ENCODE measurements at regions not wholly inside any gene's neighbourhood (a gene's known extent, or its start where the extent isn't known, plus 50 kb on each side); places are given as distances from the start of the nearest gene placed in this dataset.

DNA sequence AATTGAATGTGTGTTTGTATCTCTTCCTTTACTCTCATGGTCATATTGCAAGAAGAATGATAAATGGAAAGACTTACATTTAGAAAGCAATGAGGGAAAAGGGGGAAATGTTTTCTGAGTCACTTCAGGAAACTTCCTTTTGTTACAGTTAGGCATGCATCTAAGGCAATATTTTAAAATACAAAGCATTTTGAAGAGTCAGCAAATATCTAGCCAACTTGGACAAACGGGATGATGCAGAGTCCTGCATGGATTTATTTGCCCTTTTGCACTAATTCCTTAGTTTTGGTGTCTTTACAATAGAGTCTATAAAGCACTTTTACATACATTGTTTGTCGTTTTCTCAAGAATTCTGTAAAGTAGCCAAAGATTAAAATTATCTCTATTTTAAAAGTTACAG, 286.2 kb upstream of the UBE2E2 start:
- no peak overlapping the region for H3K4me3 Mint-ChIP-seq
- H3K36me3 Mint-ChIP-seq (ENCODE audit: low read depth), result no peaks in the 10 kb centered on the region
- TF ChIP-seq, protein P1, sequence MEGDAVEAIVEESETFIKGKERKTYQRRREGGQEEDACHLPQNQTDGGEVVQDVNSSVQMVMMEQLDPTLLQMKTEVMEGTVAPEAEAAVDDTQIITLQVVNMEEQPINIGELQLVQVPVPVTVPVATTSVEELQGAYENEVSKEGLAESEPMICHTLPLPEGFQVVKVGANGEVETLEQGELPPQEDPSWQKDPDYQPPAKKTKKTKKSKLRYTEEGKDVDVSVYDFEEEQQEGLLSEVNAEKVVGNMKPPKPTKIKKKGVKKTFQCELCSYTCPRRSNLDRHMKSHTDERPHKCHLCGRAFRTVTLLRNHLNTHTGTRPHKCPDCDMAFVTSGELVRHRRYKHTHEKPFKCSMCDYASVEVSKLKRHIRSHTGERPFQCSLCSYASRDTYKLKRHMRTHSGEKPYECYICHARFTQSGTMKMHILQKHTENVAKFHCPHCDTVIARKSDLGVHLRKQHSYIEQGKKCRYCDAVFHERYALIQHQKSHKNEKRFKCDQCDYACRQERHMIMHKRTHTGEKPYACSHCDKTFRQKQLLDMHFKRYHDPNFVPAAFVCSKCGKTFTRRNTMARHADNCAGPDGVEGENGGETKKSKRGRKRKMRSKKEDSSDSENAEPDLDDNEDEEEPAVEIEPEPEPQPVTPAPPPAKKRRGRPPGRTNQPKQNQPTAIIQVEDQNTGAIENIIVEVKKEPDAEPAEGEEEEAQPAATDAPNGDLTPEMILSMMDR (IDR thresholded peaks at IDR 0.05), result no peak
- no peaks in the 10 kb centered on the region for H3K4me1 Mint-ChIP-seq
- DNase-seq, result no peak
- H3K27me3 Mint-ChIP-seq (ENCODE audit: low read depth, poor library complexity), result no peaks in the 10 kb centered on the region
- H3K27ac Mint-ChIP-seq, result no peak overlapping the region
- no peaks in the 10 kb centered on the region for H3K9me3 Mint-ChIP-seq

DNA sequence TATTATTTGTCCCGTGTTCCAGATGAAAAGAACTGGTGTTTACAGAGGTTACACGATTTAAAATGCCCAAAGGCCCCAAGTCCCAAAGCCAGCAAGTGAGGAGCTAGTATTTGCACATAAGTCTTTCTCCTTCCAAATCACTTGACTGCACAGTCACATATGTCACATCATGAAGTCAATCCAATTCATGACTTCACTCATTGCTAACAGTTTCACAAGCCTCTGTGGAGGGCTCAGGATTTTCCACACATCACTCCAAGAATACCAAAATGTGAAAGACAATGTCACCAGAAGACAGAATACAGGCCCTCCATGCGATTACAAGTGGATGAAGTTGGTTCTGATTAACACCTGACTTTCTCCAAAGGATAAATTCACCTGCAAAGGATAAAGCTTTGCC, 283.1 kb upstream of the UBE2E2 start:
- H3K27ac Mint-ChIP-seq, result no peak overlapping the region
- no peaks in the 10 kb centered on the region for H3K4me1 Mint-ChIP-seq
- TF ChIP-seq, protein P1 (IDR thresholded peaks at IDR 0.05), result no peak
- H3K27me3 Mint-ChIP-seq (ENCODE audit: low read depth, poor library complexity), result no peaks in the 10 kb centered on the region
- H3K36me3 Mint-ChIP-seq (ENCODE audit: low read depth), result no peaks in the 10 kb centered on the region
- H3K4me3 Mint-ChIP-seq, result no peak overlapping the region
- DNase-seq, result no peak
- no peaks in the 10 kb centered on the region for H3K9me3 Mint-ChIP-seq

DNA sequence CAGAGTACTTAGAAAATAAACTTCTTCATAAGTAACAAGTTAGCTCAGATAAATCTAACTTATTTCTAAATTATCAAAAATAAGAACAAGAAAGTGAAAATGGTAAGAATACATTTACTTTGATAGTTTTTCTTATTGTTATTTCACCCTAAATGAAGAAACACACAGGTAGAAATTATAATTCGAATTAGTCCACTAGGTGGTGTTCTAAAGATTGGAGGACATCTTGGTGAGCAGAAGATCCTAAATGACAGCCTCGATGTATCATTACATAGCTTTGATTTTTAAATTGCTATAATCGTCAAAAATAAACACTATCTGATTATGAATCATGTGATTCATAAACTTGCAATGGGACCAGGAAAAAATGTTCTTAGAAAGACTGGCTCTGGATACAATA, 280.8 kb upstream of the UBE2E2 start:
- Mint-ChIP-seq H3K27me3 (ENCODE audit: low read depth, poor library complexity) (no peaks in the 10 kb centered on the region), H3K4me3 (no peak overlapping the region), H3K27ac (no peak overlapping the region), H3K9me3 (no peaks in the 10 kb centered on the region), H3K4me1 (no peaks in the 10 kb centered on the region), H3K36me3 (ENCODE audit: low read depth) (no peaks in the 10 kb centered on the region)
- DNase-seq, result no peak
- TF ChIP-seq, protein P1 (IDR thresholded peaks at IDR 0.05), result peak; percentile 29

DNA sequence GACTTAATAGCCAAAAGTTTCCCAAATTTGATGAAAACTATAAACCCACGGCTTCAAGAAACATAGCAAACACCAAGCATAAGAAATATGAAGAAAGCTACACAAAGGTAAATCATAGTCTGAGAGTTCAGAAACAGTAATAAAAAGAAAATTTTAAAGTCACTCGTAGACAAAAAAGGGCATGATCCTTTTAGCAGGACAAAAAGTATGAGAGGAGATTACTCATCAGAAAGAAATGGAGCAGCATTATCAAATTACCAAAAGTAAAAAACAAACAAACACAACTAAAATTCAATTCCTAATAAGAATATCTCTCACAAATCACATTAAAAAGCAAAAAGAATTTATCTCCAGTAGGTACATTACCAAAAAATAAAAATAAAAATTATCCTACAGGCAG, 279.4 kb upstream of the UBE2E2 start:
- DNase-seq, result no peak
- Mint-ChIP-seq H3K4me1 (peaks cover 3% of the 10 kb centered on the region), H3K9me3 (no peaks in the 10 kb centered on the region), H3K27me3 (ENCODE audit: low read depth, poor library complexity) (no peaks in the 10 kb centered on the region), H3K27ac (no peak overlapping the region), H3K36me3 (ENCODE audit: low read depth) (no peaks in the 10 kb centered on the region), H3K4me3 (no peak overlapping the region)
- TF ChIP-seq, protein P1 (IDR thresholded peaks at IDR 0.05), result no peak

DNA sequence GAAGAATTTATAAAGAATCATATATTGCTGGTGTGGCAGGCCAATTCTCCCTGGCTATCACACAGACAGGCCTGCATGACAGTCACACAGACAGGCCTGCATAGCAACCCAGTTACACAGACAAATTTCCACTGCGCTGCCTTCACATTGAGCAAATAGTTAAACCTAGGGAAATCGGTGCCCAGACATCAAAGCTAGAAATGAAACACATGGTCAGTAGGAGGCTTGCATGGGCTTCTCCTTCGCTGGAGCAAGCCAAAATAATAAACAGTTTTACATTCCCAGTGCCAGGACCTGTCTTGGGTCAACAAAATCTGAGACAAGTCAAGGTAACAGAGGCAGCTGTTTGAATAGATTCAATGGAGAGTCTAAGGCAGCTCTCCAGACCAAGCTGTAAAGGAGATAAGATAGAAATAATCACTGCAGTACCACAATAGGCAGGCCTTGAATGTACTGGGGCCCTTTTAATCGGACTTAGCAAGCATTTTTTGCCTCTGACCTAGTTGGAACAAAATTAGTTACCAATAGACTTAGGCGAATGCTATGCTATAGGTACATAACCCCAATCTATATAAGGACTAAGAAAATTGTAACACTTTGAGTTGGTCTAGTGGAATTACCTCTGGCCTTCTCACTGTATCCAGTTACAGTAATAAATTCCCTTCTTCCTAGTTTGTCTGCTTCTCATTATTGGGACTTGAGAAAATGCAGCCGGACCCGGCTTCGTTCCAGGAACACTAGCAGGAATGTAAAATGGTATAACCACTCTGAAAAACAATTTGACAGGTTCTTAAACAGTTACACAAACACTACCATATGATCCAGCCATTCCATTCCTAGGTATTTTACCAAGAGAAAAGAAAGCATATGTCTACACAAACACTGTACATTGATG, 274.7 kb upstream of the UBE2E2 start:
- no peak for DNase-seq
- TF ChIP-seq, protein P1 (IDR thresholded peaks at IDR 0.05), result no peak
- no peaks in the 10 kb centered on the region for H3K27me3 Mint-ChIP-seq (ENCODE audit: low read depth, poor library complexity)
- H3K36me3 Mint-ChIP-seq (ENCODE audit: low read depth), result no peaks in the 10 kb centered on the region
- no peaks in the 10 kb centered on the region for H3K9me3 Mint-ChIP-seq
- peak overlapping the region; percentile 72 for H3K27ac Mint-ChIP-seq
- no peak overlapping the region for H3K4me3 Mint-ChIP-seq
- H3K4me1 Mint-ChIP-seq, result peaks cover 3% of the 10 kb centered on the region

Measured in nephron progenitor cell (in vitro differentiated cells).